HepG2 (cell line): ENCODE measurements at regions not wholly inside any gene's neighbourhood (a gene's known extent, or its start where the extent isn't known, plus 50 kb on each side); places are given as distances from the start of the nearest gene placed in this dataset.

ENCODE experiments used
- ATAC-seq: fragments of 200-7000 bp; cut with Tn5 transposase; 3 replicates; pipeline ENCODE4 v1.9.1; 2020; ENCODE audit warnings: mild to moderate bottlenecking, moderate library complexity
- BruUV-seq: library from RNA; stranded (reverse); fragments of 400-500 nt; replicated peaks from 2 replicates; lab custom pipeline; 2021; lab: Mats Ljungman, UMichigan
- CTCF ChIA-PET: fragments of 300-600 bp; formaldehyde crosslinking; extraction: SDS; loops from one replicate; lab custom pipeline; 2021; ENCODE audit warnings: low total read pairs, inconsistent platforms, low intra/inter-chr PET ratio; lab: Yijun Ruan, JAX
- POLR2A ChIA-PET: fragments of 350-600 bp; sonication (Branson Sonifier 250); formaldehyde crosslinking; loops from one replicate; lab custom pipeline; 2020; ENCODE audit warnings: antibody characterized with exemption, inconsistent platforms; lab: Yijun Ruan, JAX
- DNase-seq: peaks from one replicate; pipeline ENCODE4 v3.0.0-alpha.2; 2015; ENCODE audit warnings: low spot score
- FAIRE-seq: peaks from 3 replicates; lab custom pipeline; 2011; peaks lifted over from hg19 to GRCh38; lab: Jason Lieb, UNC
- H2AFZ ChIP-seq: one replicate; pipeline ENCODE4 v1.6.1; 2011; ENCODE audit warnings: low read length, inconsistent platforms
- H3K27ac ChIP-seq: fragments of 300-600 bp; 3 replicates; pipeline ENCODE4 v1.8.0; 2011; ENCODE audit warnings: mixed run types, mild to moderate bottlenecking, mixed read lengths, low read length, inconsistent platforms; ENCODE audit not compliant: insufficient read depth; ENCODE audit errors: extremely low read length
- H3K27me3 ChIP-seq, 2 experiments: fragments of 200-600 bp in 1 of 2; 2 replicates in 1 of 2; 3 replicates in 1 of 2; pipeline versions ENCODE4 v1.6.0 to v1.8.0; 2011; ENCODE audit warnings: low read length in 2 of 2, mild to moderate bottlenecking in 2 of 2, moderate library complexity in 2 of 2, inconsistent platforms in 1 of 2; ENCODE audit not compliant: insufficient read depth in 2 of 2, control insufficient read depth in 1 of 2
- H3K36me3 ChIP-seq, 2 experiments: fragments of 200-600 bp in 1 of 2; replicated peaks in 1 of 2; 2 replicates in 1 of 2; 3 replicates in 1 of 2; pipeline versions ENCODE4 v1.5.1 to v1.8.0; 2011; ENCODE audit warnings: low read length in 2 of 2, inconsistent platforms in 1 of 2; ENCODE audit not compliant: insufficient read depth in 2 of 2, control insufficient read depth in 1 of 2
- H3K4me1 ChIP-seq: 2 replicates; pipeline ENCODE4 v1.5.1; 2012; ENCODE audit warnings: low read length, inconsistent platforms; ENCODE audit not compliant: insufficient read depth
- H3K4me2 ChIP-seq: 2 replicates; pipeline ENCODE4 v1.6.0; 2011; ENCODE audit warnings: low read depth, low read length, inconsistent platforms
- H3K4me3 ChIP-seq, 3 experiments: fragments of 200-600 bp in 1 of 3; sonication (generic), shearing (Covaris generic) in 1 of 3; replicated peaks in 1 of 3; 2 replicates each; pipeline ENCODE4 v1.5.1; 2011 to 2016; ENCODE audit warnings: low read length in 3 of 3, inconsistent platforms in 2 of 3, low read depth in 2 of 3, mild to moderate bottlenecking in 2 of 3, control low read depth in 1 of 3, mixed read lengths in 1 of 3; ENCODE audit not compliant: insufficient read depth in 1 of 3
- H3K79me2 ChIP-seq: one replicate; pipeline ENCODE4 v1.6.1; 2011; ENCODE audit warnings: low read length, inconsistent platforms; ENCODE audit not compliant: insufficient read depth
- H3K9ac ChIP-seq: 2 replicates; pipeline ENCODE4 v1.6.0; 2011; ENCODE audit warnings: mild to moderate bottlenecking, low read depth, low read length, inconsistent platforms; ENCODE audit not compliant: insufficient read depth
- H3K9me3 ChIP-seq: 2 replicates; pipeline ENCODE4 v1.5.1; 2012; ENCODE audit warnings: mild to moderate bottlenecking, low read length
- H4K20me1 ChIP-seq: 2 replicates; pipeline ENCODE4 v1.6.0; 2011; ENCODE audit warnings: inconsistent platforms, mild to moderate bottlenecking, low read length, moderate library complexity; ENCODE audit not compliant: insufficient read depth
- ARHGAP35 ChIP-seq: sonication (generic); formaldehyde crosslinking; IDR thresholded peaks from 2 replicates; pipeline ENCODE4 v1.9.0; 2022; ENCODE audit warnings: mild to moderate bottlenecking, inconsistent platforms, moderate library complexity, missing genetic modification reagents, borderline replicate concordance
- CHCHD3 ChIP-seq: sonication (generic); formaldehyde crosslinking; IDR thresholded peaks from 2 replicates; pipeline ENCODE4 v1.8.0; 2022; ENCODE audit warnings: mild to moderate bottlenecking, missing genetic modification reagents, moderate library complexity
- FOXC1 ChIP-seq: sonication (generic); formaldehyde crosslinking; IDR thresholded peaks from 2 replicates; pipeline ENCODE4 v1.8.0; 2022; ENCODE audit warnings: mild to moderate bottlenecking, missing genetic modification reagents, borderline replicate concordance
- KLF12 ChIP-seq: sonication (generic); formaldehyde crosslinking; IDR thresholded peaks from 2 replicates; pipeline ENCODE4 v1.4.0; 2020; ENCODE audit warnings: missing genetic modification reagents, borderline replicate concordance
- MAF1 ChIP-seq: sonication (generic); formaldehyde crosslinking; IDR thresholded peaks from 2 replicates; pipeline ENCODE4 v1.5.0; 2020; ENCODE audit warnings: missing genetic modification reagents, borderline replicate concordance
- MIER3 ChIP-seq: IDR thresholded peaks from 2 replicates; pipeline ENCODE4 v1.6.1; 2016; ENCODE audit warnings: missing compliant biosample characterization, borderline replicate concordance
- MYNN ChIP-seq: sonication (generic); formaldehyde crosslinking; IDR thresholded peaks from 2 replicates; pipeline ENCODE4 v1.4.0; 2020; ENCODE audit warnings: mild to moderate bottlenecking, low read depth, missing genetic modification reagents
- NCOA2 ChIP-seq: sonication (generic); formaldehyde crosslinking; IDR thresholded peaks from 2 replicates; pipeline ENCODE4 v1.8.0; 2022; ENCODE audit warnings: inconsistent platforms
- SIN3B ChIP-seq: fragments of 150-350 bp; IDR thresholded peaks from 2 replicates; pipeline ENCODE4 v1.6.1; 2014; ENCODE audit warnings: low read length
- STAT5B ChIP-seq: sonication (generic); formaldehyde crosslinking; IDR thresholded peaks from 2 replicates; pipeline ENCODE4 v1.4.0; 2020; ENCODE audit warnings: missing genetic modification reagents
- WIZ ChIP-seq: sonication (generic); formaldehyde crosslinking; IDR thresholded peaks from 2 replicates; pipeline ENCODE4 v1.5.1; 2020; ENCODE audit warnings: mild to moderate bottlenecking, missing genetic modification reagents
- ZBTB1 ChIP-seq: sonication (generic); formaldehyde crosslinking; IDR thresholded peaks from 2 replicates; pipeline ENCODE4 v1.4.0; 2020; ENCODE audit warnings: missing genetic modification reagents, borderline replicate concordance
- ZNF274 ChIP-seq: sonication (generic); formaldehyde crosslinking; IDR thresholded peaks from 2 replicates; pipeline ENCODE4 v1.5.1; 2020; ENCODE audit warnings: mild to moderate bottlenecking, missing genetic modification reagents
- ZNF275 ChIP-seq: sonication (generic); formaldehyde crosslinking; IDR thresholded peaks from 2 replicates; pipeline ENCODE4 v1.8.0; 2022; ENCODE audit warnings: missing genetic modification reagents, mild to moderate bottlenecking, inconsistent platforms, borderline replicate concordance
- ZNF326 ChIP-seq: sonication (generic); formaldehyde crosslinking; IDR thresholded peaks from 2 replicates; pipeline ENCODE4 v1.4.0; 2020; ENCODE audit warnings: missing genetic modification reagents, borderline replicate concordance
- ZNF512 ChIP-seq: sonication (generic); formaldehyde crosslinking; IDR thresholded peaks from 2 replicates; pipeline ENCODE4 v1.4.0; 2020; ENCODE audit warnings: mild to moderate bottlenecking, missing genetic modification reagents
- ZNF597 ChIP-seq: sonication (generic); formaldehyde crosslinking; IDR thresholded peaks from 2 replicates; pipeline ENCODE4 v1.5.0; 2020; ENCODE audit warnings: missing genetic modification reagents
- ZNF674 ChIP-seq: sonication (generic); formaldehyde crosslinking; IDR thresholded peaks from 2 replicates; pipeline ENCODE4 v1.5.0; 2020; ENCODE audit warnings: low read depth, mild to moderate bottlenecking, missing genetic modification reagents
- ZNF883 ChIP-seq: sonication (generic); formaldehyde crosslinking; IDR thresholded peaks from 2 replicates; pipeline ENCODE4 v1.5.1; 2020; ENCODE audit warnings: mild to moderate bottlenecking, missing genetic modification reagents; ENCODE audit errors: not compliant biosample characterization
- WGBS: methylation state at CpG from one replicate; pipeline ENCODE4 v1.1.6; 2017; ENCODE audit warnings: low lambda C conversion rate; 5-methylcytosine and 5-hydroxymethylcytosine counted together
- in situ Hi-C: cut with HindIII; loops from 2 replicates; pipeline ENCODE4 v1.10.0; 2017; ENCODE audit warnings: low pct_unique_long_range_greater_than_20kb; ENCODE audit not compliant: extremely low pct_ligation_motif_present
- intact Hi-C: fragments of 100-400 bp; cut with micrococcal nuclease; formaldehyde crosslinking; loops from one replicate; pipeline ENCODE4 v1.10.0; 2022; ENCODE audit not compliant: unreplicated experiment

DNA sequence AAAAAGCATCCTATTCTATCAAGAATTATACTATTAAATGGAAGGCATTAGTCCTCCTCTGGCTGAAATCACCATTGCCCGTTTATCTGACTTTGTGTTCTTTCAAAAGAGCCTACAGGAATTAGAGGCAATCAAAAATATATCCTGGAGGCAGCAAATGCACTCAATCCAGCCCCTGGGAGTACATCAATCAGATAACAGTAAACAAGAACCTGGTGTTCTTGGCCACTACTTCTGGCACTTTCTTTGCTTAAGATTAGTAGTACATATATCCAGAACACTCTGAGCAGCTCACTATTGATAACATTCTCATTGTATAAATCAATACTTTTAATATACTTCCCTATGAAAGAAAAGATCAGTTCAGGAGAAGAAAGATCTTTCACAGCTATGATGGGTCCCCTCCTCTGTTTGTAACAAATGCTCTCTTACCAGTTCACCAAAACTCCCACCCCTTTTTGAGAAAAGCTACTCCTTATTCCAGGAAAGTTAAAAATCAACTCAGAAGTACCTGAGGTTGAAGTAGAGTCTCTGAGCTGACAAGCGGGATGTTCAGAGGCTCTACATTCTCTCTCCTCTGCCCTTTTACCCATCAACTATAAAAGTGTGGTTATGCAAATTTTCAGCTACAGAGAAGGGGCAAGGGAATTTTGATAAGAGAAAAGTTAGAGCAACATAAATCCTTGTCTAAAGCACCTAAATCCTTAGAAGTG is 176.0 kb downstream of the COX18 start (continued):
- TF ChIP-seq ARHGAP35 (CRISPR knock-in tag) (no peak), MYNN (CRISPR knock-in tag) (no peak), WIZ (CRISPR knock-in tag) (no peak), ZNF275 (CRISPR knock-in tag) (no peak), ZBTB1 (CRISPR knock-in tag) (no peak), ZNF326 (no peak), ZNF883 (no peak), FOXC1 (CRISPR knock-in tag) (no peak)

GRCh38 chr4:72888331-72888730 is 181.2 kb downstream of the COX18 start:
- ChIA-PET CTCF (no interaction called here), POLR2A (no interaction called here)
- Histone ChIP-seq H3K9me3 (no peaks in the 10 kb centered on the region), H3K9ac (no peak overlapping the region), H3K27ac (no peak overlapping the region), H3K79me2 (no peaks in the 10 kb centered on the region), H3K4me3 (no peak overlapping the region), H2AFZ (no peak overlapping the region), H3K4me2 (no peak overlapping the region), H3K36me3 (no peaks in the 10 kb centered on the region), H4K20me1 (no peaks in the 10 kb centered on the region), H3K4me1 (no peaks in the 10 kb centered on the region), H3K27me3 (no peaks in the 10 kb centered on the region)
- intact Hi-C loops (no loop called here), in situ Hi-C loops (no loop called here)
- DNase-seq (no peak), FAIRE-seq (no peak), ATAC-seq (no peak)
- no TSS peak for BruUV-seq
- 0% methylated on average over 2 of the region's 2 CpGs for WGBS
- TF ChIP-seq MIER3 (CRISPR knock-in tag) (no peak), ZNF674 (CRISPR knock-in tag) (no peak), MAF1 (CRISPR knock-in tag) (no peak), SIN3B (no peak), KLF12 (CRISPR knock-in tag) (no peak), ZNF512 (CRISPR knock-in tag) (no peak), ZNF597 (no peak), CHCHD3 (CRISPR knock-in tag) (no peak), STAT5B (CRISPR knock-in tag) (no peak), ZNF274 (CRISPR knock-in tag) (no peak), NCOA2 (CRISPR knock-in tag) (no peak)
